NOMO-1 (cell line): ENCODE measurements at regions not wholly inside any gene's neighbourhood (a gene's known extent, or its start where the extent isn't known, plus 50 kb on each side); places are given as distances from the start of the nearest gene placed in this dataset.

Source experiments
- DNase-seq, 2 experiments: peaks; one replicate each; lab custom pipeline; 2025; ENCODE audit not compliant: unreplicated experiment in 2 of 2; lab: John Stamatoyannopoulos, UW

- no peak for DNase-seq
Observed at GRCh38 chr1:234887016-234887900, 241.4 kb downstream of the TOMM20 start.

- DNase-seq: peak; percentile 77 to 84
Observed at GRCh38 chr1:234886081-234886984, 242.3 kb downstream of the TOMM20 start.

- no peak for DNase-seq
Observed at GRCh38 chr1:234885601-234886000, 243.0 kb downstream of the TOMM20 start.

GRCh38 chr1:234884701-234885100 is 243.9 kb downstream of the TOMM20 start:
- DNase-seq: no peak

GRCh38 chr1:234884006-234884405 is 244.6 kb downstream of the TOMM20 start:
- DNase-seq: no peak

GRCh38 chr1:234882898-234883297 is 245.7 kb downstream of the TOMM20 start:
- DNase-seq: no peak

GRCh38 chr1:234881893-234882771 is 246.5 kb downstream of the TOMM20 start:
- no peak for DNase-seq

GRCh38 chr1:234879147-234880080 is 249.2 kb downstream of the TOMM20 start:
- no peak for DNase-seq

- no peak for DNase-seq
Observed at GRCh38 chr1:234878288-234878687, 250.3 kb downstream of the TOMM20 start.

GRCh38 chr1:234877761-234878160 is 250.9 kb downstream of the TOMM20 start:
- no peak for DNase-seq

- DNase-seq: peak; percentile 80 to 94
Observed at GRCh38 chr1:234875953-234876855, 252.4 kb downstream of the TOMM20 start.

GRCh38 chr1:234875328-234875952 is 253.2 kb downstream of the TOMM20 start:
- no peak for DNase-seq

GRCh38 chr1:234874291-234875288 is 254.0 kb downstream of the TOMM20 start:
- DNase-seq: peak in 1 of 2 experiments; percentile 37

- no peak for DNase-seq
Observed at GRCh38 chr1:234871710-234872271, 256.8 kb downstream of the TOMM20 start.

- no peak for DNase-seq
Observed at GRCh38 chr1:234871039-234871709, 257.5 kb downstream of the TOMM20 start.
